ENCODE measurements at regions not wholly inside any gene's neighbourhood (a gene's known extent, or its start where the extent isn't known, plus 50 kb on each side); places are given as distances from the start of the nearest gene placed in this dataset.

GRCh38 chr20:52524861-52525260, 333.3 kb upstream of the ZFP64 start:
- Histone ChIP-seq H3K9me3 (ENCODE audit: control insufficient read depth in 1 of 2, insufficient read depth in 1 of 2, low read depth in 1 of 2, low read length in 2 of 2) (peaks cover 4 to 6% of the 10 kb centered on the region in 2 experiments; a peak in 2 of 4 replicates), H4K20me1 (ENCODE audit: insufficient read depth) (no peaks in the 10 kb centered on the region), H3K27me3 (ENCODE audit: insufficient read depth, low read length) (no peaks in the 10 kb centered on the region), H3K9ac (ENCODE audit: low read length) (no peak overlapping the region), H3K4me2 (ENCODE audit: low read length) (no peak overlapping the region), H3K9me2 (ENCODE audit: insufficient read depth) (no peaks in the 10 kb centered on the region), H2AFZ (ENCODE audit: low read depth, low read length, poor library complexity, severe bottlenecking) (no peak overlapping the region), H3K36me3 (ENCODE audit: control insufficient read depth in 1 of 2, insufficient read depth in 2 of 2, low read length in 2 of 2) (no peaks in the 10 kb centered on the region), H3K4me1 (ENCODE audit: control insufficient read depth in 1 of 2, insufficient read depth in 2 of 2, low read length in 2 of 2) (no peaks in the 10 kb centered on the region), H3K79me2 (ENCODE audit: insufficient read depth, low read length) (no peaks in the 10 kb centered on the region), H3K4me3 (replicated peaks in 1 of 2; ENCODE audit: low read depth in 1 of 2, low read length in 2 of 2) (no peak overlapping the region), H3K27ac (ENCODE audit: low read depth, low read length) (no peak overlapping the region)
- ChIA-PET RAD21 (ENCODE audit: low non-redundant PET in 1 of 2, low total read pairs in 2 of 2, uncharacterized antibody in 2 of 2, unreplicated experiment in 2 of 2) (no interaction called here), CTCF (no interaction called here), POLR2A (no interaction called here)
- TF ChIP-seq SIN3A (IDR thresholded peaks at IDR 0.05; ENCODE audit: low read depth) (no peak), JUND (IDR thresholded peaks at IDR 0.05) (no peak), SRF (IDR thresholded peaks at IDR 0.05; ENCODE audit: low read depth) (no peak), ZNF274 (IDR thresholded peaks at IDR 0.05; ENCODE audit: low read depth, low read length) (no peak), EZH2phosphoT487 (IDR thresholded peaks at IDR 0.05; ENCODE audit: borderline replicate concordance) (no peak), POLR2A (IDR thresholded peaks at IDR 0.05; ENCODE audit: borderline replicate concordance, extremely low read depth, insufficient read depth, insufficient read length) (no peak), POLR2AphosphoS5 (IDR thresholded peaks at IDR 0.05; ENCODE audit: low read depth, low read length) (no peak), MAX (IDR thresholded peaks at IDR 0.05) (no peak), SP1 (IDR thresholded peaks at IDR 0.05; ENCODE audit: low read depth) (no peak), EZH2 (IDR thresholded peaks at IDR 0.05) (no peak), RAD21 (IDR thresholded peaks at IDR 0.05; ENCODE audit: low read depth) (no peak), ZBTB33 (IDR thresholded peaks at IDR 0.05; ENCODE audit: extremely low read depth, insufficient replicate concordance, low read length) (no peak), TCF7L2 (IDR thresholded peaks at IDR 0.05; ENCODE audit: borderline replicate concordance, extremely low read depth, insufficient read depth, insufficient read length) (no peak), CBX3 (IDR thresholded peaks at IDR 0.05; ENCODE audit: low read depth) (no peak), FOSL1 (IDR thresholded peaks at IDR 0.05; ENCODE audit: low read depth) (no peak), ATF3 (IDR thresholded peaks at IDR 0.05) (no peak)
- no TSS peak for BruUV-seq (replicated peaks)
- ATAC-seq (no peak), DNase-seq (ENCODE audit: low read depth, low spot score) (no peak)
- intact Hi-C loops (cut with micrococcal nuclease), result no loop called here

Data from HCT116 (cell line).